ENCODE measurements at regions not wholly inside any gene's neighbourhood (a gene's known extent, or its start where the extent isn't known, plus 50 kb on each side); places are given as distances from the start of the nearest gene placed in this dataset.

- Histone ChIP-seq H3K4me3 (no peak overlapping the region), H3K4me1 (no peaks in the 10 kb centered on the region), H3K27ac (no peak overlapping the region), H3K4me2 (no peak overlapping the region), H3K9me3 (no peaks in the 10 kb centered on the region)
- FAIRE-seq (no peak), ATAC-seq (no peak), DNase-seq (ENCODE audit: low read depth in 1 of 2, low spot score in 1 of 2) (no peak)
- CTCF ChIA-PET, result interaction anchor here (3.2 kb wide), 1 partner anchor 14 kb away, joined by 14 read pairs; no protein-coding TSS in a partner anchor
- WGBS (ENCODE audit: missing lambda C conversion rate), result 69% methylated on average over 2 of the region's 2 CpGs
- POLR2A ChIA-PET, result no interaction called here
- no peak for TF ChIP-seq EHMT2 (IDR thresholded peaks at IDR 0.05; ENCODE audit: low read depth)
- no peak for TF ChIP-seq ZNF302 (CRISPR knock-in tag; IDR thresholded peaks at IDR 0.05)
- TF ChIP-seq ATOH8 (CRISPR knock-in tag; IDR thresholded peaks at IDR 0.05; ENCODE audit: low read depth), result no peak
- TF ChIP-seq HEYL (CRISPR knock-in tag; IDR thresholded peaks at IDR 0.05), result no peak
- no peak for TF ChIP-seq FOSB (CRISPR knock-in tag; IDR thresholded peaks at IDR 0.05)
- TF ChIP-seq FOXS1 (CRISPR knock-in tag; IDR thresholded peaks at IDR 0.05), result no peak
- TF ChIP-seq, protein P1, sequence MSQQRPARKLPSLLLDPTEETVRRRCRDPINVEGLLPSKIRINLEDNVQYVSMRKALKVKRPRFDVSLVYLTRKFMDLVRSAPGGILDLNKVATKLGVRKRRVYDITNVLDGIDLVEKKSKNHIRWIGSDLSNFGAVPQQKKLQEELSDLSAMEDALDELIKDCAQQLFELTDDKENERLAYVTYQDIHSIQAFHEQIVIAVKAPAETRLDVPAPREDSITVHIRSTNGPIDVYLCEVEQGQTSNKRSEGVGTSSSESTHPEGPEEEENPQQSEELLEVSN (IDR thresholded peaks at IDR 0.05; ENCODE audit: borderline replicate concordance, low read depth), result no peak
- TF ChIP-seq CHD2 (IDR thresholded peaks at IDR 0.05; ENCODE audit: low read length, partially characterized antibody), result no peak
Observed at GRCh38 chr2:163185160-163185559, 346.6 kb upstream of the KCNH7 start.

- TF ChIP-seq ZNF302 (CRISPR knock-in tag; IDR thresholded peaks at IDR 0.05), result no peak
- TF ChIP-seq, protein P2, sequence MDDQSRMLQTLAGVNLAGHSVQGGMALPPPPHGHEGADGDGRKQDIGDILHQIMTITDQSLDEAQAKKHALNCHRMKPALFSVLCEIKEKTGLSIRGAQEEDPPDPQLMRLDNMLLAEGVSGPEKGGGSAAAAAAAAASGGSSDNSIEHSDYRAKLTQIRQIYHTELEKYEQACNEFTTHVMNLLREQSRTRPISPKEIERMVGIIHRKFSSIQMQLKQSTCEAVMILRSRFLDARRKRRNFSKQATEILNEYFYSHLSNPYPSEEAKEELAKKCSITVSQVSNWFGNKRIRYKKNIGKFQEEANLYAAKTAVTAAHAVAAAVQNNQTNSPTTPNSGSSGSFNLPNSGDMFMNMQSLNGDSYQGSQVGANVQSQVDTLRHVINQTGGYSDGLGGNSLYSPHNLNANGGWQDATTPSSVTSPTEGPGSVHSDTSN (IDR thresholded peaks at IDR 0.05), result no peak
- TF ChIP-seq CHD4 (IDR thresholded peaks at IDR 0.05; ENCODE audit: borderline replicate concordance), result no peak
- TF ChIP-seq JUN (IDR thresholded peaks at IDR 0.05), result no peak
- no peak for TF ChIP-seq NR3C1 (IDR thresholded peaks at IDR 0.05)
- no peak for TF ChIP-seq JUNB (IDR thresholded peaks at IDR 0.05)
- TF ChIP-seq, protein P3, sequence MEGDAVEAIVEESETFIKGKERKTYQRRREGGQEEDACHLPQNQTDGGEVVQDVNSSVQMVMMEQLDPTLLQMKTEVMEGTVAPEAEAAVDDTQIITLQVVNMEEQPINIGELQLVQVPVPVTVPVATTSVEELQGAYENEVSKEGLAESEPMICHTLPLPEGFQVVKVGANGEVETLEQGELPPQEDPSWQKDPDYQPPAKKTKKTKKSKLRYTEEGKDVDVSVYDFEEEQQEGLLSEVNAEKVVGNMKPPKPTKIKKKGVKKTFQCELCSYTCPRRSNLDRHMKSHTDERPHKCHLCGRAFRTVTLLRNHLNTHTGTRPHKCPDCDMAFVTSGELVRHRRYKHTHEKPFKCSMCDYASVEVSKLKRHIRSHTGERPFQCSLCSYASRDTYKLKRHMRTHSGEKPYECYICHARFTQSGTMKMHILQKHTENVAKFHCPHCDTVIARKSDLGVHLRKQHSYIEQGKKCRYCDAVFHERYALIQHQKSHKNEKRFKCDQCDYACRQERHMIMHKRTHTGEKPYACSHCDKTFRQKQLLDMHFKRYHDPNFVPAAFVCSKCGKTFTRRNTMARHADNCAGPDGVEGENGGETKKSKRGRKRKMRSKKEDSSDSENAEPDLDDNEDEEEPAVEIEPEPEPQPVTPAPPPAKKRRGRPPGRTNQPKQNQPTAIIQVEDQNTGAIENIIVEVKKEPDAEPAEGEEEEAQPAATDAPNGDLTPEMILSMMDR (IDR thresholded peaks at IDR 0.05), result peak; percentile 69
- no peak for TF ChIP-seq HEYL (CRISPR knock-in tag; IDR thresholded peaks at IDR 0.05)
- TF ChIP-seq BCL3 (IDR thresholded peaks at IDR 0.05), result no peak
- peak; percentile 73 to 74 for TF ChIP-seq RAD21 (conservative IDR thresholded peaks at IDR 0.05 in 1 of 2, IDR thresholded peaks at IDR 0.05 in 1 of 2)
- TF ChIP-seq CBX2 (IDR thresholded peaks at IDR 0.05; ENCODE audit: borderline replicate concordance, low read depth), result no peak
- TF ChIP-seq SMC3 (IDR thresholded peaks at IDR 0.05), result peak; percentile 83
- TF ChIP-seq, protein P4, sequence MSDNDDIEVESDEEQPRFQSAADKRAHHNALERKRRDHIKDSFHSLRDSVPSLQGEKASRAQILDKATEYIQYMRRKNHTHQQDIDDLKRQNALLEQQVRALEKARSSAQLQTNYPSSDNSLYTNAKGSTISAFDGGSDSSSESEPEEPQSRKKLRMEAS (IDR thresholded peaks at IDR 0.05), result no peak
- H3K9me3 ChIP-seq, result no peaks in the 10 kb centered on the region
- H3K4me3 ChIP-seq, result no peak overlapping the region
- H3K4me2 ChIP-seq, result no peak overlapping the region
- peak; percentile 3 to 17 for DNase-seq (ENCODE audit: low read depth in 1 of 2, low spot score in 1 of 2)
- no peaks in the 10 kb centered on the region for H3K4me1 ChIP-seq
- ChIA-PET POLR2A (no interaction called here), CTCF (interaction anchor here (0.6 to 3.6 kb wide), 27 partner anchors 9 to 1355 kb away, joined by 3 to 16 read pairs (median 4); no protein-coding TSS in a partner anchor)
- WGBS (ENCODE audit: missing lambda C conversion rate), result 46% methylated on average over 2 of the region's 2 CpGs
- H3K27ac ChIP-seq, result no peak overlapping the region
- no peak for FAIRE-seq
- no peak for ATAC-seq
Observed at GRCh38 chr2:163182764-163183354, 344.3 kb upstream of the KCNH7 start.

Measured in A549 (cell line).